NB4 (cell line): ENCODE measurements at regions not wholly inside any gene's neighbourhood (a gene's known extent, or its start where the extent isn't known, plus 50 kb on each side); places are given as distances from the start of the nearest gene placed in this dataset.

ENCODE experiments used
- POLR2A ChIP-seq: IDR thresholded peaks from 2 replicates; pipeline ENCODE4 v1.6.1; 2011; ENCODE audit warnings: mild to moderate bottlenecking; ENCODE audit not compliant: insufficient read length; ENCODE audit errors: extremely low read depth
- TF ChIP-seq, protein P1 (sequence below): IDR thresholded peaks from one replicate; pipeline ENCODE4 v1.5.1; 2012; ENCODE audit warnings: low read depth, low read length

DNA sequence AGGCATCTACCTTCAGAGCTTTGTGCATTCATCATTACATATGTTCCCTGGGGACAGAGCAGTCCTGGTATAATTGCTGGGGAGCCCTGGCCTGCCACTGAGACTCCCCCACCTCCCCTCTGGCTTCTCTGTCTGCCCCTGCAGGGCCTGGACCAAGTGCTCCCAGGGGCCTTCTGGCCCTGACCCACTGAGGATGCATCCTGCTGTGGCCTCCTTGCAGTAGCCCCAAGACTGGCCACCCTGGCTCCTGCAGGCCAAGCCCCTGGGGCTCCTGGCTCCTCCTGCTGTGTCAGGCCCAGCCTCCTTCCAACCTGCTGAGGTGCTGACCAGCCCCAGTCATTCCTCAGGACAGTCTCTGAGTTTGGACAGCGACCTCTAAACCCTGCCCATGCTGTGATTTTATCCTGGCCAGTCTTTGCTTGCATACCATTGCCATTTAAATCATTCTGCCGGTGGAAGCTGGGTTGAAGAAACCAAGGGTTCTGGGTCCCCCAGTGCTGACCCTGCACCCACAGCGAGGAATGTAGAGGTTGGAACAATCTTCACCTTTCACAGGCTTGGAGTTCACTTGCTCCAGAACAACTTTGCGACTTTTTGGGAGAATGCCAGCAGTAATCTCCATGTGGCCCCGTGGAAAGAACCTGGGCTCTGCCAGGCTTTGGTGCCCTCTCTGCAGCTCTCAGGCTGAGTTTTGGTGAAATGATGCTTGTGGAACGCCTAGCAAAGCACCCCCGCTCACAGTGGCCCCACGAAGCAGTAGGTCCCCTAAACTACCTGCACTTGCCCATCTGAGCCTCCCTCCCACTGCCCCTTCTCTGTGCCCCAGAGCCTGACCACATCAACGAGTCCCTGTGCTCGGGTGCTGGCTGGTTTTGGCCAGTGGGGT is 167.3 kb upstream of the GLI2 start:
- TF ChIP-seq POLR2A: no peak
- TF ChIP-seq, protein P1, sequence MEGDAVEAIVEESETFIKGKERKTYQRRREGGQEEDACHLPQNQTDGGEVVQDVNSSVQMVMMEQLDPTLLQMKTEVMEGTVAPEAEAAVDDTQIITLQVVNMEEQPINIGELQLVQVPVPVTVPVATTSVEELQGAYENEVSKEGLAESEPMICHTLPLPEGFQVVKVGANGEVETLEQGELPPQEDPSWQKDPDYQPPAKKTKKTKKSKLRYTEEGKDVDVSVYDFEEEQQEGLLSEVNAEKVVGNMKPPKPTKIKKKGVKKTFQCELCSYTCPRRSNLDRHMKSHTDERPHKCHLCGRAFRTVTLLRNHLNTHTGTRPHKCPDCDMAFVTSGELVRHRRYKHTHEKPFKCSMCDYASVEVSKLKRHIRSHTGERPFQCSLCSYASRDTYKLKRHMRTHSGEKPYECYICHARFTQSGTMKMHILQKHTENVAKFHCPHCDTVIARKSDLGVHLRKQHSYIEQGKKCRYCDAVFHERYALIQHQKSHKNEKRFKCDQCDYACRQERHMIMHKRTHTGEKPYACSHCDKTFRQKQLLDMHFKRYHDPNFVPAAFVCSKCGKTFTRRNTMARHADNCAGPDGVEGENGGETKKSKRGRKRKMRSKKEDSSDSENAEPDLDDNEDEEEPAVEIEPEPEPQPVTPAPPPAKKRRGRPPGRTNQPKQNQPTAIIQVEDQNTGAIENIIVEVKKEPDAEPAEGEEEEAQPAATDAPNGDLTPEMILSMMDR: no peak
